Stimulated activated effector memory CD8-positive, alpha-beta T cell treated with anti-CD3 and anti-CD28 coated beads, Interleukin-12 subunit alpha, Interleukin-12 subunit beta, amount 100 ng/mL, for 72 hours (primary cell): ENCODE measurements at regions not wholly inside any gene's neighbourhood (a gene's known extent, or its start where the extent isn't known, plus 50 kb on each side); places are given as distances from the start of the nearest gene placed in this dataset.

Experiments used
- ATAC-seq: fragments of 150-1000 bp; cut with Tn5 transposase; 2 replicates; pipeline ENCODE4 v1.10.0; 2021
- DNase-seq, 2 donors: peaks; one replicate each; pipeline ENCODE4 v3.0.0; 2021 to 2022; ENCODE audit warnings: low spot score in 2 of 2
- H3K27ac Mint-ChIP-seq: one replicate; pipeline ENCODE4 v1.8.0; 2022; ENCODE audit warnings: mild to moderate bottlenecking, mixed read lengths
- H3K36me3 Mint-ChIP-seq: one replicate; pipeline ENCODE4 v1.8.0; 2022; ENCODE audit warnings: mild to moderate bottlenecking, mixed read lengths
- H3K4me1 Mint-ChIP-seq: one replicate; pipeline ENCODE4 v1.8.0; 2022; ENCODE audit warnings: mixed read lengths
- H3K4me3 Mint-ChIP-seq: one replicate; pipeline ENCODE4 v1.8.0; 2022; ENCODE audit warnings: mild to moderate bottlenecking, mixed read lengths
- H3K9me3 Mint-ChIP-seq: one replicate; pipeline ENCODE4 v1.8.0; 2022; ENCODE audit warnings: mixed read lengths

GRCh38 chr17:71667661-71668060, 453.2 kb upstream of the SOX9 start:
- H3K4me1 Mint-ChIP-seq: no peaks in the 10 kb centered on the region
- peaks cover 26% of the 10 kb centered on the region for H3K9me3 Mint-ChIP-seq
- no peak overlapping the region for H3K27ac Mint-ChIP-seq
- no peak for DNase-seq
- ATAC-seq: no peak
- H3K4me3 Mint-ChIP-seq: no peak overlapping the region
- no peaks in the 10 kb centered on the region for H3K36me3 Mint-ChIP-seq

- Mint-ChIP-seq H3K36me3 (no peaks in the 10 kb centered on the region), H3K9me3 (peaks cover 22% of the 10 kb centered on the region), H3K27ac (no peak overlapping the region), H3K4me1 (no peaks in the 10 kb centered on the region), H3K4me3 (no peak overlapping the region)
- ATAC-seq: no peak
- no peak for DNase-seq
Observed at GRCh38 chr17:71668807-71669206, 452.0 kb upstream of the SOX9 start.

GRCh38 chr17:71677439-71677838, 443.4 kb upstream of the SOX9 start:
- Mint-ChIP-seq H3K9me3 (peaks cover 6% of the 10 kb centered on the region), H3K4me3 (no peak overlapping the region), H3K36me3 (no peaks in the 10 kb centered on the region), H3K4me1 (no peaks in the 10 kb centered on the region), H3K27ac (no peak overlapping the region)
- DNase-seq: no peak
- no peak for ATAC-seq

- H3K4me1 Mint-ChIP-seq: no peaks in the 10 kb centered on the region
- no peak overlapping the region for H3K4me3 Mint-ChIP-seq
- DNase-seq (no peak), ATAC-seq (no peak)
- H3K27ac Mint-ChIP-seq: no peak overlapping the region
- peaks cover 12% of the 10 kb centered on the region for H3K9me3 Mint-ChIP-seq
- H3K36me3 Mint-ChIP-seq: no peaks in the 10 kb centered on the region
Observed at GRCh38 chr17:71679832-71680231, 441.0 kb upstream of the SOX9 start.

- no peak for ATAC-seq
- Mint-ChIP-seq H3K27ac (no peak overlapping the region), H3K9me3 (peaks cover 12% of the 10 kb centered on the region), H3K36me3 (no peaks in the 10 kb centered on the region), H3K4me1 (no peaks in the 10 kb centered on the region), H3K4me3 (no peak overlapping the region)
- no peak for DNase-seq
Observed at GRCh38 chr17:71681427-71682173, 439.2 kb upstream of the SOX9 start.

GRCh38 chr17:71682174-71682494, 438.7 kb upstream of the SOX9 start:
- Mint-ChIP-seq H3K9me3 (peaks cover 12% of the 10 kb centered on the region), H3K4me1 (no peaks in the 10 kb centered on the region), H3K36me3 (no peaks in the 10 kb centered on the region), H3K27ac (no peak overlapping the region), H3K4me3 (no peak overlapping the region)
- ATAC-seq (no peak), DNase-seq (no peak)

- ATAC-seq: no peak
- Mint-ChIP-seq H3K27ac (no peak overlapping the region), H3K4me1 (no peaks in the 10 kb centered on the region), H3K4me3 (no peak overlapping the region), H3K9me3 (peaks cover 5% of the 10 kb centered on the region), H3K36me3 (no peaks in the 10 kb centered on the region)
- no peak for DNase-seq
Observed at GRCh38 chr17:71689782-71690181, 431.0 kb upstream of the SOX9 start.

- no peak for DNase-seq
- Mint-ChIP-seq H3K9me3 (peaks cover 13% of the 10 kb centered on the region), H3K4me1 (no peaks in the 10 kb centered on the region), H3K4me3 (no peak overlapping the region), H3K36me3 (no peaks in the 10 kb centered on the region), H3K27ac (no peak overlapping the region)
- no peak for ATAC-seq
Observed at GRCh38 chr17:71699907-71700306, 420.9 kb upstream of the SOX9 start.

GRCh38 chr17:71703701-71704100, 417.1 kb upstream of the SOX9 start:
- H3K4me1 Mint-ChIP-seq: no peaks in the 10 kb centered on the region

GRCh38 chr17:71709271-71709890, 411.4 kb upstream of the SOX9 start:
- no peak overlapping the region for H3K4me3 Mint-ChIP-seq
- no peak overlapping the region for H3K27ac Mint-ChIP-seq
- no peak for DNase-seq

More at GRCh38 chr17:71703701-71704100, 417.1 kb upstream of the SOX9 start:
- no peak for DNase-seq
- H3K9me3 Mint-ChIP-seq: peaks cover 7% of the 10 kb centered on the region
- H3K36me3 Mint-ChIP-seq: no peaks in the 10 kb centered on the region
- no peak for ATAC-seq
- H3K27ac Mint-ChIP-seq: no peak overlapping the region
- H3K4me3 Mint-ChIP-seq: no peak overlapping the region

GRCh38 chr17:71709946-71710345, 410.9 kb upstream of the SOX9 start:
- Mint-ChIP-seq H3K4me1 (no peaks in the 10 kb centered on the region), H3K9me3 (peaks cover 3% of the 10 kb centered on the region), H3K27ac (no peak overlapping the region), H3K4me3 (no peak overlapping the region), H3K36me3 (no peaks in the 10 kb centered on the region)
- no peak for ATAC-seq
- DNase-seq: no peak

More at GRCh38 chr17:71709271-71709890, 411.4 kb upstream of the SOX9 start:
- H3K36me3 Mint-ChIP-seq: no peaks in the 10 kb centered on the region
- H3K4me1 Mint-ChIP-seq: no peaks in the 10 kb centered on the region
- no peak for ATAC-seq
- H3K9me3 Mint-ChIP-seq: peaks cover 5% of the 10 kb centered on the region

GRCh38 chr17:71710816-71711215, 410.0 kb upstream of the SOX9 start:
- H3K4me3 Mint-ChIP-seq: no peak overlapping the region
- H3K4me1 Mint-ChIP-seq: no peaks in the 10 kb centered on the region
- DNase-seq (no peak), ATAC-seq (no peak)
- H3K36me3 Mint-ChIP-seq: no peaks in the 10 kb centered on the region
- no peak overlapping the region for H3K27ac Mint-ChIP-seq
- H3K9me3 Mint-ChIP-seq: peaks cover 10% of the 10 kb centered on the region

GRCh38 chr17:71713846-71714245, 407.0 kb upstream of the SOX9 start:
- ATAC-seq (no peak), DNase-seq (no peak)
- Mint-ChIP-seq H3K4me1 (no peaks in the 10 kb centered on the region), H3K4me3 (no peak overlapping the region), H3K36me3 (no peaks in the 10 kb centered on the region), H3K27ac (no peak overlapping the region), H3K9me3 (peaks cover 10% of the 10 kb centered on the region)

GRCh38 chr17:71724339-71724738, 396.5 kb upstream of the SOX9 start:
- Mint-ChIP-seq H3K4me1 (no peaks in the 10 kb centered on the region), H3K27ac (no peak overlapping the region), H3K9me3 (peaks cover 8% of the 10 kb centered on the region), H3K4me3 (no peak overlapping the region), H3K36me3 (no peaks in the 10 kb centered on the region)
- ATAC-seq (no peak), DNase-seq (no peak)

- Mint-ChIP-seq H3K36me3 (no peaks in the 10 kb centered on the region), H3K27ac (no peak overlapping the region), H3K4me3 (no peak overlapping the region), H3K4me1 (no peaks in the 10 kb centered on the region), H3K9me3 (peaks cover 7% of the 10 kb centered on the region)
- DNase-seq: no peak
- ATAC-seq: no peak
Observed at GRCh38 chr17:71725811-71726210, 395.0 kb upstream of the SOX9 start.

- Mint-ChIP-seq H3K9me3 (peaks cover 7% of the 10 kb centered on the region), H3K27ac (no peak overlapping the region), H3K36me3 (no peaks in the 10 kb centered on the region), H3K4me1 (no peaks in the 10 kb centered on the region), H3K4me3 (no peak overlapping the region)
- ATAC-seq (no peak), DNase-seq (no peak)
Observed at GRCh38 chr17:71726341-71726740, 394.5 kb upstream of the SOX9 start.
